Cardiac fibroblast (primary cell): ENCODE measurements at regions not wholly inside any gene's neighbourhood (a gene's known extent, or its start where the extent isn't known, plus 50 kb on each side); places are given as distances from the start of the nearest gene placed in this dataset.
A peak's percentile ranks its signal among the peaks of the same experiment; 100 is the strongest.

Source experiments
- DNase-seq, 2 donors: peaks; one replicate each; pipeline versions ENCODE4 v3.0.0 to v3.0.0-alpha.2; 2010; ENCODE audit warnings: low read depth in 2 of 2
- H3K4me3 ChIP-seq, 2 donors: replicated peaks in 1 of 2; 1 replicate in 1 of 2; 2 replicates in 1 of 2; pipeline ENCODE4 v1.5.1; 2011; ENCODE audit warnings: low read depth in 2 of 2, low read length in 2 of 2, mild to moderate bottlenecking in 2 of 2, moderate library complexity in 1 of 2
- CTCF ChIP-seq: IDR thresholded peaks from one replicate; pipeline ENCODE4 v1.5.1; 2011; ENCODE audit warnings: low read depth, mild to moderate bottlenecking, low read length, inconsistent platforms

DNA sequence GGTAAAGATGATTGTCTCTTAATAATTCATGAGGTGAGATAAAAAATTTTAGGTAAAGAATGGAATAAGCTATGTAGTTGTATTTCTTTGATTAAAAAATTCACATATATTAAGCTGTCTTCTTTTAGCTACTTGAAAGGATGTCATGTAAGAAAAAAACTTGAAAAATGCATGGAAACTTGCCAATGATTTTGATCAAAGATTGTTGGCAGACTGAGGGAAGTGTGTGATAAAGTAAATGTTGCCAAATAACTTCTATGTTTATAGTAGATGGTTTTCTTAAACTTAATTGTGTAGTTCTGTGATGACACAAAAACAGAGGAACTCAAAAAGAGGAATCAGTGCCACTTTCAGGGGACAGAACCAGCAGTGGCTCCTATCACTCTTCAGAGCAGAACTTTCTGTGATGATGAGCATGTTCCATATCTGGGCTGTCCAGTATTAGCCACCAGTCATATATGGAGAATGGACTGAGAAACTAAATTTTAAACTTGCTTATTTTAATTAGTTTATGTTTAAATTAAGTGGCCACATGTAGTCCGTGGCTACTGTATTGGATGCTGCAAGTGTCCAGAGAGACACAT is 51.9 kb upstream of the SLC38A11 start:
- peak in 1 of 2 donors; percentile 12 for DNase-seq
- H3K4me3 ChIP-seq: no peak overlapping the region
- TF ChIP-seq CTCF: no peak
